C1 segment of cervical spinal cord (tissue), 14 donors: ENCODE measurements at regions not wholly inside any gene's neighbourhood (a gene's known extent, or its start where the extent isn't known, plus 50 kb on each side); places are given as distances from the start of the nearest gene placed in this dataset.

Experiments
- DNase-seq, 14 donors: peaks; one replicate each; lab custom pipeline; 2025; lab: John Stamatoyannopoulos, UW

DNA sequence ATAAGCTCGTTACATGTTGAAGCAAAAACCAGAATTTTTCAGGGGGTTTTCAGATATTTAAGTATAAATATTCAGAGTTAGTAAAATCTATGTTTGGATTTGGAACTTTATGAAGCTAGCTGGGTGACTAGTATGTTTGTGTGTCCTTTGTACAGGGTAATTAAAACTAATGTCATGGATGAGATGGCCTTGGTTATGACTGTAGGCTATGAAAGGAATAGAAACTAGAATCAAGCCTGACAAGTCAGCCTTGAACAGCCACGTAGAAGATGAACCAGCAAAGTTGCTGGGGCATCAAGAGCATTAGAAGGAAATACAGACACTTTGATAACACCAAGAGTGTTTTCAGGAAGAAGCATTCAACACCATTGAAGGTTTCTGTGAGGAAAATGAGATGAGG is 825.1 kb upstream of the CNTNAP5 start:
- no peak for DNase-seq

DNA sequence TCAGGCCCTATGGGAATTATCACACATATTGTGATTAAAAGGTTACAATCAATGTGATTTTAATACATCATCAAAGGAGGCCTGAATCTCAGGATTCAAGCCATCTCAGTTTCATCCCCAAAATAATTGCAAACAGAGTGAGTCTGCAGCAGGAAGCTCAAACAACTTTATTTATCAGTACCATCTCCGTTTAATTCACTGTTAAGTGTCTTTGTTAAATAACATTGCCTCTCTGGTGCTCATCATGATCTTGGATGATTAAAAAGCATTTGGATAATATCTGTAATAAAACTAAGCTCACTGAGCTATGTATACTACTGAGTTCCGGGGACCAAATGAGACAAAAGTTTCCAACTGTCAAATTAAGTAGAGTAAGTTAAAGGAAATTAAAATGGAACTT is 817.8 kb upstream of the CNTNAP5 start:
- no peak for DNase-seq

DNA sequence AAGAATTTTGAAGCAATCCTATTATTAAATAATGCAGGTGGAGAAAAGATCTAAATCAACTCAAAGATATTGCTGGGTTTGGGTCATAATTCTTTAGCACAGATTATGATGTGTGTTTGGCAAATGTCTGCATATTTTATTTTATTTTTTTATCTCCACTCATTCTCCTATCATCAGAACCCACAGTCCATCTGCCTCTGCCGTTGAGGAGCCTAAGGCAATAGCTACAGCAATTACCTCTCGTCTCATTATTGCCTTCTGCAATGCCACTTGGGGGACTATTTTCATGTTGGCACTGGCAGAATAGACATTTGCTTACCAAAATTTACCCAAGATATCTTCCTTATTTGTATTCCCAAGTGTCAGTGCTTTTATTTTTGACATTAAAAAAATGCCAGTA is 815.9 kb upstream of the CNTNAP5 start:
- DNase-seq: no peak

DNA sequence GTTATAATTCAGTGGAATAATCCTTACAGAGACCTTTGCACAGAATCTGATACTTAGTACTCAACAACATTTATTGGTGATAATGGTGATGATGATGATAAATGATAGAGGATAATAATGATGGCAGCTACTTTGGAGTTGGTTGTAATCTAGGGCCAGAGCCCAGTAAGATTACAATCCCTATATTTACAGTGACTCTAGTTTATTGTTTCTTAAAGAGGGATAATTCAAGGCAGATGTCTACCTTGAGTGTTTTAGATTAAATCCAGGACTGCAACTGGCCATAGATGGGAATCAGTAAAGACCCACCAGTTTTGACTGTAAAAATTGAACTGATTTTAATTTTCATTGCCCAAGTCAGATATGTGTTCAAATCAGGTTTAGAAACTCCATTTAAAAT is 813.9 kb upstream of the CNTNAP5 start:
- no peak for DNase-seq

DNA sequence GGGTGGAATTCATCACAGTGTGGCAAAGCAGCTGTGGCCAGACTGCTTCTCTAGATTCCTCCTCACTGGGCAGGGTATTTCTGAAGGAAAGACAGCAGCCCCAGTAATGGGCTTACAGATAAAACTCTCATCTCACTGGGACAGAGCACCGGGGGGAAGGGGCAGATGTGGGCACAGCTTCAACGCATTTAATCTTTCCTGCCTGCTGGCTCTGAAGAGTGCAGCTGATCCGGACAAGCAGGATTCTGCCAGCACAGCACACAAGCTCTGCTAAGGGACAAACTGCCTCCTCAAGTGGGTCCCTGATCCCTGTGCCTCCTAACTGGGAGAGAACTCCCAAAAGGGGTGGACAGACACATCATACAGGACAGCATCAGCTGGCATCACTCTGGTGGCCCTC is 779.9 kb upstream of the CNTNAP5 start:
- no peak for DNase-seq

DNA sequence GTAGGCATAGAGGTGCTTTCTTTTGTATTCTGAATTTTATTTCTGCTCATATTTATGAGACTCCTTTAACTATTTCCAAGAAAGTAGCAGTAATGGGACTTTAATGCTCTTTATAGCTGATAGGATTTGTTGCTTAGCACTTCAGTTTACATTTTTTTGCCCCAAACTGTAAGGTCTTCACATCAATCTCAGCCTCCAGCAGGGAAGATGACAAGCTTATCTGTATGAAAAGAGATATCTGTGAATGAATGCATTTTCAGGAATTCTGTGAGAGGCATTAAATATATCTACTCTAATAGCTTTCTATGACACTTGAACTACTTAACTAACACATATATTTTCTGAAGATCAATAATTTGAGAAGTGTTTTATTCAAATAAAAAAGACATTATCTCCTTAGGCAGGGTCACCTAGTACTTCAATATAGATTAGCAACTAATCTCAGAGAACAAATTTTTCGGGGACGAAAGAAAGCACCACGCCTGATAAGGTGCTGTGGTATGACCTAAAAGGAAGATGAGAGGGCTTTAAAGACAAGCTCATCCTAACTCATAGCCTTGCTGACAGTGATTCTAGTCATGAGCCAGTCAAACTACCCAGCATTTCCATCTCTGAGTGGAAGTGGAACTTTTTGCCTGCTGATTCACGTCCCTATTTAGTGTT is 766.1 kb upstream of the CNTNAP5 start:
- DNase-seq: no peak

DNA sequence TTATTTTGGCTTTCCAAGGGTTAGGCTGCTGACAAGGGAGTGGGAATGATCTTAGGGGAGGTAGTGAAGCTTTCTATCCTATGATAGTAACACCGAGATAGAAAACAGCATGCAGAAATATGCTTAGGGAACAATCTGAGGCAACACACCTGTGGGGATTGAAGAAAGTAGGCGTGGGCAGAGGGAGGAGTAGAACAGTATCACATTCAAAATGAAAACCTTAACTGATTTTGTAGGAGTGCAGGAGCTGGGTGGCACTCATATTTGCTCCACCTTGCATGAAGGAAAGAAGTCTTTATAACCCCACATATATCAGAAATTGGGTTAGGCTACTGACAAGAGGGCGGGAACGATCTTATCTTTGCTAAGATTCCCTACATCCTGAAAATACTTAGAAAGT is 762.2 kb upstream of the CNTNAP5 start:
- DNase-seq: no peak

DNA sequence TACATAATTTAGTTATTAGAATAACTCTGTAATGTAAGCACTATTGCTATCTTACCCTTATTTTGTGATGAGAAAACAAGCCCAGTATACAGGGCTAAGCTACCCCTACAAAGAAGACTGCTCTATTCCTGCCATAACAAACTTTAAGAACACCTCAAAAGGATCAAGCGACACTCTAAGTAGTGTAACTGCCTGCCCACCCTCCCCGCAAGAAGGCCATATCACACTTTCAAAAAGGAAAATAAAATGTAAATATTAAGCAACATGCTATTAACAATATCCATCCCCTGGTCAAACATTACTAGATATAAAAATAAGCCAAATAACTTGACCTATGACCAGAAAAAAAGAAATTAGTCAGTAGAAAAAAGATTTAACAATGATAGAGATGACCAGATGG is 741.7 kb upstream of the CNTNAP5 start:
- no peak for DNase-seq

DNA sequence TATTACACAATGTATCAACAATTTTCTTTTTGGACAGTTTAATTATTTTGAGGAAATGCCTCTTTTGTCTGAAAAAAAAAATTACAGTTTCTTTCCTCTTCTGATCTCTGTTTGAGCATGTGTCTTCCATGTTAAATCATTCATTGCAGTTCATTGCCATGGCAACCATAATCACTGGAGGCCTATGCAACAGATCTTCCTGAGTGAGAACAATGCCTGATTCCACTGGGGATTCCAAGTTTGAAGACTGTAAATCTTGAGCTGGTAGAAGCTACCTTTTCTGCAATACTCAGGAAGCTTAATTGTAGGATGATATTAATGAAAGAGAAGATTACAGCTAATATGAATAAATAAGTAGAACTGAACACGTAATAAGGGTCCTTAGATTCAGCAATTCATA is 721.4 kb upstream of the CNTNAP5 start:
- no peak for DNase-seq
